RWPE2 (cell line): ENCODE measurements at regions not wholly inside any gene's neighbourhood (a gene's known extent, or its start where the extent isn't known, plus 50 kb on each side); places are given as distances from the start of the nearest gene placed in this dataset.

Source experiments
- ATAC-seq: fragments of 200-7000 bp; cut with Tn5 transposase; 3 replicates; pipeline ENCODE4 v1.9.1; 2021; ENCODE audit warnings: low read depth
- DNase-seq: peaks from one replicate; pipeline ENCODE4 v3.0.0-alpha.2; 2020; ENCODE audit warnings: low spot score
- H3K27ac ChIP-seq: fragments of 450-650 bp; 2 replicates; pipeline ENCODE4 v1.5.1; 2017; ENCODE audit warnings: mild to moderate bottlenecking; ENCODE audit not compliant: poor library complexity, severe bottlenecking
- H3K27me3 ChIP-seq: fragments of 250-450 bp; sonication (Bioruptor Pico); 2 replicates; pipeline ENCODE4 v1.5.1; 2021; ENCODE audit warnings: mild to moderate bottlenecking, moderate library complexity; ENCODE audit not compliant: insufficient read depth, poor library complexity, severe bottlenecking
- H3K36me3 ChIP-seq: fragments of 250-450 bp; sonication (Bioruptor Pico); 2 replicates; pipeline ENCODE4 v1.5.1; 2020; ENCODE audit warnings: low read depth, mild to moderate bottlenecking, moderate library complexity
- H3K4me1 ChIP-seq: fragments of 250-450 bp; sonication (Bioruptor Pico); 2 replicates; pipeline ENCODE4 v1.5.1; 2021; ENCODE audit warnings: mild to moderate bottlenecking, moderate library complexity; ENCODE audit not compliant: insufficient read depth, poor library complexity, severe bottlenecking
- H3K4me3 ChIP-seq: fragments of 250-450 bp; sonication (Bioruptor Pico); 2 replicates; pipeline ENCODE4 v1.5.1; 2021; ENCODE audit warnings: mild to moderate bottlenecking, moderate library complexity; ENCODE audit not compliant: severe bottlenecking
- H3K9me3 ChIP-seq: fragments of 250-450 bp; sonication (Bioruptor Pico); 2 replicates; pipeline ENCODE4 v1.5.1; 2021; ENCODE audit warnings: mild to moderate bottlenecking, moderate library complexity; ENCODE audit not compliant: severe bottlenecking
- TF ChIP-seq, protein P1 (sequence below): fragments of 450-650 bp; IDR thresholded peaks from one replicate; pipeline ENCODE4 v1.5.1; 2017; ENCODE audit warnings: mild to moderate bottlenecking, moderate library complexity; ENCODE audit not compliant: poor library complexity, severe bottlenecking

DNA sequence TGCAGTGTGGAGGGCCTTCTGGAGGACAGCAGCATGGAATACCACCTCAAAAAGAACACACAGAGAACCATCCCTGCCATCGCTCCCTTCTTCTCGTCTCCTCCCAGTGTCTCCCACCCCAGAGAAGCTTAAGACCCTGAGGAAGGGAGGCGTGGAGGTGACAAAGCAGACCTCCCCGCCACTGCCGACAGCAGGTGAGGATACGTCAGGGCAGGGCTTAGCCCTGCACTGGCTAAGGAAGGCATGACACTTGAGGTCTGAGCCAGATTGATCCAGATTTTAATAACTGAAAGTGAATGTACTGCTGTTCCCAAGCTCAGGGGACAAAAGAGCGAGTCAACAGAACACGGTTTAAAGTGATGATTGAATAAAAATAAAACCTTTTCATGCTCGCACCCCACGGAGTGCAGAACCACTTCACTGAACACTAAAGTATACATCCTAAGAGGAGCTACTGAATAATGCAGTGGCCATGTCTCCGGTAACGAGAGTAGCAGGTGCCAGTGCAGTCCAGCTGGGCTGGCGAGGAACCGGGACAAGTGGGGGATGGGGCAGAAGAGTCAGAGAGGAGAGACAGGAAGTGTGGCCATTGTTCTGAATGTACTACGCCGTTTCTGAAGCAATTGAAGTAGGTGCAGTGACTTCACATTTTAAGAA, 391.0 kb downstream of the CDH2 start:
- TF ChIP-seq, protein P1, sequence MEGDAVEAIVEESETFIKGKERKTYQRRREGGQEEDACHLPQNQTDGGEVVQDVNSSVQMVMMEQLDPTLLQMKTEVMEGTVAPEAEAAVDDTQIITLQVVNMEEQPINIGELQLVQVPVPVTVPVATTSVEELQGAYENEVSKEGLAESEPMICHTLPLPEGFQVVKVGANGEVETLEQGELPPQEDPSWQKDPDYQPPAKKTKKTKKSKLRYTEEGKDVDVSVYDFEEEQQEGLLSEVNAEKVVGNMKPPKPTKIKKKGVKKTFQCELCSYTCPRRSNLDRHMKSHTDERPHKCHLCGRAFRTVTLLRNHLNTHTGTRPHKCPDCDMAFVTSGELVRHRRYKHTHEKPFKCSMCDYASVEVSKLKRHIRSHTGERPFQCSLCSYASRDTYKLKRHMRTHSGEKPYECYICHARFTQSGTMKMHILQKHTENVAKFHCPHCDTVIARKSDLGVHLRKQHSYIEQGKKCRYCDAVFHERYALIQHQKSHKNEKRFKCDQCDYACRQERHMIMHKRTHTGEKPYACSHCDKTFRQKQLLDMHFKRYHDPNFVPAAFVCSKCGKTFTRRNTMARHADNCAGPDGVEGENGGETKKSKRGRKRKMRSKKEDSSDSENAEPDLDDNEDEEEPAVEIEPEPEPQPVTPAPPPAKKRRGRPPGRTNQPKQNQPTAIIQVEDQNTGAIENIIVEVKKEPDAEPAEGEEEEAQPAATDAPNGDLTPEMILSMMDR = no peak
- Histone ChIP-seq H3K36me3 (no peaks in the 10 kb centered on the region), H3K9me3 (no peaks in the 10 kb centered on the region), H3K4me1 (peaks cover 10% of the 10 kb centered on the region), H3K4me3 (no peak overlapping the region), H3K27me3 (no peaks in the 10 kb centered on the region), H3K27ac (no peak overlapping the region)
- ATAC-seq = no peak
- no peak for DNase-seq

DNA sequence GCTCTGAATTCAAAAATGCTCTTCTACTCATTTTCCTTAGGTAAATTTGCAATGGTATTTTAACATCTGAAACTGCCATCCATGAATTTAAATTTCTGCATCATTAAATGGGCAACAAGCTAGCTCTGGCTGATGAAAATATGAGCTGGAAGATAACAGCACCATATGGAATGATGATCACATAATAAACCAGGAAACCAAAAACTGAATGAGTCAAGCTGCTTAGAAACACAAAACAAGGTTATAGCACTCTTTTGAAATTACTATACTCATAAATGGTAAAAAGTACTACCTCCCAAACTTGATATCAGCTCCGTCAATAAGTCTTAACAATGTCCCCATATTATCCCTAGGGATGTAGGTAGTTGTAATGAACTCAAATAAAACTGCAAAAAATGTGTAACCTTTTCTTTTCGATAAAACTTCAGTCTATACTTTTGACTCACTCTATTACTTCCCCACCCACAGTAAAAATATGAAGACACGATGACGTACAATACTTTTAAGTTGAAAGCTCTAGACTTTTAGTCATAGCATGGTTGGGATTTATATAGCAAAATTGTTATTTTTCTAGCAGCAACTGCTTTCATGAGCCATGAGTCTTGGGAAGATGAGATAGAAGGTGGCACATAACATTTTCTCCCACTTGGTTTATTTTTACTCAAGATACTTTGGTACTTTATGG, 396.7 kb downstream of the CDH2 start:
- H3K27ac ChIP-seq = no peak overlapping the region
- no peak for ATAC-seq
- no peak overlapping the region for H3K4me3 ChIP-seq
- DNase-seq = no peak
- H3K9me3 ChIP-seq = no peaks in the 10 kb centered on the region
- no peaks in the 10 kb centered on the region for H3K4me1 ChIP-seq
- H3K36me3 ChIP-seq = no peaks in the 10 kb centered on the region
- H3K27me3 ChIP-seq = no peaks in the 10 kb centered on the region
- TF ChIP-seq, protein P1 = no peak

DNA sequence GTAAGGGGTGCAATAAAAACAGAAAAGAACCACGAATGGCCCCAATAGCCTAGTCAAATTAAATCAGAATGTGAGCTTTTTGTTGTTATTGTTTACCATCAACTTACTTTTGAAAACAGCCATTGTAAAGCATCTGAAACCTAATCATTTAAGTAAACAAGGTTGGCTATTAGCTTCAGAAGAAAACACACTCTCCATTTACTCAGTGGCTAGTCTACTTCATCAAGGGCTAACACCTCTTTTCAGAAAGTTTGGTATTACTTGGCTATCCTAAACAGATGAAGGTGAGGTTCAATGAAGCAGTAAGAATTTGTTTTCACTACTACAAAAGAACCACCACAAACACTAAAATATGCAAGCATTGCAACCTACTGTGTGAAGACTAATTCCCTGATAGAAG, 398.0 kb downstream of the CDH2 start:
- no peak for DNase-seq
- no peak for ATAC-seq
- H3K4me3 ChIP-seq = no peak overlapping the region
- no peaks in the 10 kb centered on the region for H3K9me3 ChIP-seq
- no peaks in the 10 kb centered on the region for H3K36me3 ChIP-seq
- no peaks in the 10 kb centered on the region for H3K27me3 ChIP-seq
- H3K4me1 ChIP-seq = no peaks in the 10 kb centered on the region
- no peak overlapping the region for H3K27ac ChIP-seq
- TF ChIP-seq, protein P1 = no peak

DNA sequence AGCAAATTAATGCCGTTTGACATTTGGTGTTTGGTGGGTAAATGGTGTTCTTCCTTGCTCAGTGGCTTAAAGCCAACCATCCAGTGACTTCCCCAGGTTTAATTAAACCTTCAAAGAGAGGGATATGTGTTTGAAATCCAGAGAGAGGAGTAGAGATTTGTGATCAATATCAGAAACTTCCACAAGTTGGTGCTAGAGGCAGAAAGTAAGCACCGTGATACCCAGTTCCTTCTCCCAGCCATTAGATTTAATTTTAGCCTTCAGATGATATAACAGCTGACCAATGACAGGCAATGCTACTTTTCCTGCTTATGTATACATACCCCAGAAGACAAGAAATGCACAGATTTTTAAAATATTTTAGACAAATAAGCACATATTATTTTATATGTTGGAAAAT, 398.5 kb downstream of the CDH2 start:
- H3K9me3 ChIP-seq = no peaks in the 10 kb centered on the region
- 0 out of 3 replicates have a peak, but pooled peaks have one; percentile 50 for ATAC-seq
- no peaks in the 10 kb centered on the region for H3K27me3 ChIP-seq
- no peak overlapping the region for H3K27ac ChIP-seq
- H3K36me3 ChIP-seq = no peaks in the 10 kb centered on the region
- TF ChIP-seq, protein P1 = peak; percentile 80
- H3K4me1 ChIP-seq = no peaks in the 10 kb centered on the region
- H3K4me3 ChIP-seq = no peak overlapping the region
- no peak for DNase-seq

DNA sequence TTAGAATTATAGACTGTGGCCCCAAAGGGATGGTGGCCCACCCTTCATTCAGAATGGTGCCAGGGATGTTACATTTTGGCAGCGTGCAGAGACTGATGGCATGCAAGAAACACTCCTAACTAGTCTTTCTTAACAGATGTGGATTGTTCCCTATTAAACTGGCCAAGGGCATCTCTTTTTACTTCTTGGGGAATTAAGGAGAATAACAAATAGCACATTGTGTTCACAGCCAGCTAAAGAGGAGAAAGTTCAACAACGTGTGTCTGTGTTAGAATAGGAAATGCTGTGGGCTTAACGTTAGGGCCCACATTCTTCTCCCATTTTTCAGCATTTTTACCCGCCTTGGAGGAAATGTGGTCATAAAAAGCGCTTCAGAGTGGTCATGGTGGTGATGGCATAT, 404.8 kb downstream of the CDH2 start:
- no peak overlapping the region for H3K27ac ChIP-seq
- H3K36me3 ChIP-seq = no peaks in the 10 kb centered on the region
- H3K4me3 ChIP-seq = no peak overlapping the region
- ATAC-seq = no peak
- no peaks in the 10 kb centered on the region for H3K9me3 ChIP-seq
- no peak for DNase-seq
- H3K27me3 ChIP-seq = no peaks in the 10 kb centered on the region
- TF ChIP-seq, protein P1 = no peak
- H3K4me1 ChIP-seq = no peaks in the 10 kb centered on the region
